Left colon (tissue), 2 donors: ENCODE measurements at regions not wholly inside any gene's neighbourhood (a gene's known extent, or its start where the extent isn't known, plus 50 kb on each side); places are given as distances from the start of the nearest gene placed in this dataset.

ENCODE experiments used
- ATAC-seq: fragments of 200-7000 bp; cut with Tn5 transposase; one replicate; pipeline ENCODE4 v1.9.1; 2020; ENCODE audit warnings: mild to moderate bottlenecking, moderate library complexity
- DNase-seq, 2 donors: peaks; one replicate each; pipeline ENCODE4 v3.0.0-alpha.2; 2020
- intact Hi-C, 2 donors: fragments of 100-400 bp; cut with DNase I in 1 of 2; cut with micrococcal nuclease in 1 of 2; formaldehyde crosslinking; loops; one replicate each; pipeline versions ENCODE4 v1.11.2 to v1.14.0; 2022; cut with DNase I, micrococcal nuclease
- donor health status: DM: no; HTN: no; CAD: no.
- donor health status: DM: yes; HTN: yes; CAD: no.

DNA sequence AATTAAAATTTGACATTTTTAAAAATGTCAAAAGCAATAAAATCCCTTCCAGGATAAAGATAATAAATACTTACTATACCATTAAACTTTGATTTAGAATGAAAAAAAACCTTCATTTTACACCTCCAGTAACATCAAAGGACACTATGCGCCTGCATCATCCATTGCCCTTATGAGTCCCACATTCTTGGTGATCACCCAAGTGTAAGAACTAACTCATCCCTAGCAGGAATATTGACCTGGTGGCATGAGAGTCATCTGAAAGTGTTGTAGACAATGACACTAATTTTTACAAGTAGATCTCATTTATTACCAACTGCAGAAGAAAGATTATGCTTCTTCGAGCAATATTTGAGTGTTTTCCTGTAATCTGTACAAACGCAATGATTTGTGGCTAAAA, 1128.9 kb downstream of the EFNB2 start:
- ATAC-seq, result no peak
- no peak for DNase-seq
- intact Hi-C loops, result no loop called here

DNA sequence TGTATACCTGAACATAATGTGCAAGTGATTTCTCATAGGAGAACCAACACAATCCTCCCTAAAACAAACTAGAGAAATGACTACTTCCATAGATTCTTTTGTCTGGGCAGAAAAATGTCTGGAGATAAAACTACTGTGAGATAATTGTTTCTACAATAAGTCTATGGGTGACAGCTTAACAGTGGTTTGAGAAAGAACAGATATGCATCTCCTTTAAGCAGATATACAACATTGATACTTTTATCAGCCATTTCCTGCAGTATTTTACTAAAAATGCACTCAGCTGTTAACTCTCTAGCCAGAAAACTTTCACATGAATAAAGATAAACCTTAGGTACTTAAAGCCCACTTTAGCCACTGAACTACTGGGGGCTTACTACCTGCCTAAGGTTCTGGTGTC, 1132.4 kb downstream of the EFNB2 start:
- no peak for DNase-seq
- intact Hi-C loops, result no loop called here
- no peak for ATAC-seq

DNA sequence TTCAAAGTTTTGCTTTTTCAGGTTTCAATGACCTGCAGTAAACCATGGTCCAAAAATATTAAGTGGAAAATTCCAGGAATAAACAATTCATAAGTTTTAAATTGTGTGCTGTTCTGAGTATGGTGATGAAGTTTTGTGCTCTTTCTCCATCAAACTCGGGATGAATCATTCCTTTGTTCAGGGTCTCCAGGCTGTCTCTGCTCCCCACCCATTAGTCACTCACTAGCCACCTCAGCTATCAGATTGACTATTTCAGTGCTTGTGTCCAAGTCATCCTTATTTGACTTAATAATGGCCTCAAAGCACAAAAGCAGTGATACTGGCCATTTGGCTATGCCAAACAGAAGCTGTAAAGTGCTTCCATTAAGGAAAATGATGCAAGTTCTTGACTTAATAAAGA, 1140.4 kb downstream of the EFNB2 start:
- no peak for DNase-seq
- ATAC-seq, result no peak
- intact Hi-C loops, result no loop called here

DNA sequence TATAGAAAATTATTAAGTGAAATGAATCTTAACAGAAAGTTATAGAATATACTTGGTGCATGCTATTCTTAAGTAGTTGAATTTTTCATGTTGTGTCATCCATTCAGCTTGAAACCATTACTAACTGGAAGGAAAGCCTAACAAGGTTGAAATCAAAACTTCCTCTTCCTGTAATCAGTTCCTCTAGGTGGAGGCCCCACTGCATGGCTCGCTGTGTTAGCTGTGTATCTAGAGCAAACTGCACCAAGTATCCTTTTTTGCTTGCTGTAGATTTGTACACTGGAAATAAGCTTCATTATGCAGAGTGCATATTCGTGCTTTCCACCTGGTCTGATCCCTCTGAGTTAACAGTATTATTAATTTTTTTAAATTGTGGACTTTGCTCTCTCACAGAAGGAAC, 1146.1 kb downstream of the EFNB2 start:
- DNase-seq, result no peak
- intact Hi-C loops, result no loop called here
- no peak for ATAC-seq

DNA sequence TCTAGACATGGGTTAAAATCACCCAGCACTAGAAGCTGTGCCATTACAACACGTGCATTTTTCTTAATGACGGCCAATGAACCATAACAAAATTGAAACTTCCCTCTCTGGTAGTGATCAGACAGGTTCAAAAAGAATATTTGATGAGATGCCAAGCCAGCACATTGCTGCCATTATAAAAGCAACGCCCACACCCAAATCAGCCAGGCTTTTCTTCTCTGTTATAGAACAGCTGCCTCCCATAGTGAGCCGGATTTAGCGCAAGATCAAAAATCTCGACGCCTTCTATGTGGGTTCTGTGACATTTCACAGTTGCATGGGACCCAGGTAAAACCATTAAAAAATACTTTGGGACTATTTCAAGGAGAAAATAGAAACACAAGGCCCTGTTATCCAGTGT, 1158.0 kb downstream of the EFNB2 start:
- intact Hi-C loops, result no loop called here
- no peak for DNase-seq
- ATAC-seq, result no peak

DNA sequence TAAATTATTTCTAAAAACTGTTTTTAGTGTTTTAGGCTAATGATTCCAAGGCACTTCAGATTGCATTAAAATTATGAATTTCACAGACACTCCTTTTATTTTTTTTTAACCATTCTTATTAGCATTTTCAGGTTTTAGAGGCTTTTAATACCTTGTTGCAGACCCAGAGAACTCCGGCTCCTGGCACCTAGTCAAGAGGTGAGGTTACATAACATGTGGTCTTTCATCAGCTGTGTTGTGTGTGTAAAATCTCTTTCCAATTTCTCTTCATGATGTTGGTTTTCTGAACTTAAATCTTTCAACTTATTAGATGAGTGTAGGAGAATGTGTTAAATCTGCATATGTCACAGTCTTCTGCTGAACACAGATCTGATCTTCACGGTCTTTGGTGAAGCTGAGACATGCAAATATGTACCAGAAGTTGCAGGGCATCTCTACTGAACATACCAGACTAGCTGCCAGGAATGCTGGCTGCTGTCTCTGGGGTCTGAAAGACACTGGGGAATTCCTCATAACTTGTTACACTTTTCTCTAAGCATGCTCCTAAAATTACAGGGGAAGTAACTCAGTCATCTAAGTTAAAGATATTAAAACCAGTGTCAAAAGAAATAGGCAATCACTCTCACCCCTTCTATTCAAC, 1165.3 kb downstream of the EFNB2 start:
- no peak for DNase-seq
- intact Hi-C loops, result no loop called here
- ATAC-seq, result no peak

DNA sequence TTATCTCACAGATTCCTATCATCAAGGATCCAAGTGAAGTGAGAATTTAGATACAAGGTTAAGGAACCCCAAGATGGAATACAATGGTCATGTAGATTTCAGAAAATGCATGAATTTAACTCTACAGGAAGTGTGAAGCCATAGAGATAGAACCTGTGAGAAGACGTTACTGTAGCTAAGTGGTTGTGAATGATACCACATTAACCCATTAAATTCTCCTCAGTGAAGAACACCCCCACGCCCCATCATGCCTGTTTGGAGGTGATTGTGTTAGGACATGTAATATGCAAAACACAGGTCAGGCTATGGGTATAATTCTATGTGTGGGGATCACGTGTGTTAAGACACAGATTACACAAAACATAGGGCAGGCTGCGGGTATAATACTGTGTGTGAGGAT, 1166.7 kb downstream of the EFNB2 start:
- intact Hi-C loops, result no loop called here
- DNase-seq, result no peak
- ATAC-seq, result no peak

DNA sequence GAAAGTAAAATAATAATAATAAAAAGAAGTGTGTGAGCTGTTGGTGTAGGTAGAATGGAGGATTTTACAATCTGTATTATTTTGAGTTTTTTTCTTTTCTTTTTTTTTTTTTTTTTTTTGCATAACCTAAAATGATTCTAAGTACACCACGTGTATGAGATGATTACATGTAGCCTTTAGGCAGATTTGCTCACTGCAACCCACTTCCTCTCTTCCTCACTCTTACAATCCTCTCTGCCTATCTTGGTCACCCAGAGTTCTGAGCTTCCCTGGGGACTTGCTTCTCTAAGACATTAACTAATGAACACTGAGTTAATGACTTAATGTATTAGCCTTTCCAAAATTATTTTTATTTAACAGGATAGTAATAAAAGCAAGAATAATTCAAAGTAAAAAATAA, 1169.6 kb downstream of the EFNB2 start:
- intact Hi-C loops, result no loop called here
- ATAC-seq, result no peak
- no peak for DNase-seq

DNA sequence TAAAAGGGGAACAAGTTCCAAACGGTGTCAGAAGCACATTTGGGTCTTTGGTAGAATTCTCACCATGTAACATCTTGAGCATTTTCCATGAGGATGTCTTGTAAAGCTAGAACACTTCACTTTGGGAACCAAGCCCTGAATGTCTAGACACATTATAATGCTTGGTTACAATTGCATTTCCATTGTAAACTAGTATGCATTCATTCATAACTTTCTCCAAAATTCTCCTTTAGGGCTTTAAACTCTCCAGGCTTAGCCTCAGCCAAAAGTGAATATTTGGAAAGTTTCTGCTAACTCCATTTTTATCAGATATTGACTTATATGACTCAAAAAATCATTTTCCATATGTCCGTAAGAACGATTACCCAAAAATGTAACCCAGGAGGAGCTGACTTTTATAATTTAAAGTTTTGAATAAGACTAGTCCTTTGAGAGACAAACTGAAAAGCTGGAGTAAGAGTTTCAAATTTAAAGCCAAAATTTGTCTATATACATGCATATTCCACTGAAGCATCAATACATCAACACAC, 1170.4 kb downstream of the EFNB2 start:
- ATAC-seq (no peak), DNase-seq (no peak)

DNA sequence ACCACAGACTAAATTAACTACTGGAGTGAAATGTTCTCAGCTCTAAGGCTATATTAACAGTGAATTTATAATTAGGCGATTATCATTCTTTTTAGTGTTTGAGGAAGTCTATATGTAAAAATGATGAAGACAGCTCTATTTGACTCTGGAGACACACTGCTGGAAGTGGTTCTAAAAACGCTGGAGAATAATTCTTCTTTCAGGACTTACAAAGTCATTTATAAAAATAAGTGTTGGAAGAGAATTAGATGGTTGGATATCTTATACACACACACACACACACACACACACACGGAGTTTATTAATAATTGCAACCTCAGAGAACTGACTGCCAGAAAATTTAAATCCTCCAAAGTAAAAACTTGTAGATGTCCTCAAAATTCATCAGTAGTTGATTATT, 1171.3 kb downstream of the EFNB2 start:
- DNase-seq, result no peak
- ATAC-seq, result no peak

More for the DNA sequence above, 1170.4 kb downstream of the EFNB2 start:
- intact Hi-C loops, result no loop called here

DNA sequence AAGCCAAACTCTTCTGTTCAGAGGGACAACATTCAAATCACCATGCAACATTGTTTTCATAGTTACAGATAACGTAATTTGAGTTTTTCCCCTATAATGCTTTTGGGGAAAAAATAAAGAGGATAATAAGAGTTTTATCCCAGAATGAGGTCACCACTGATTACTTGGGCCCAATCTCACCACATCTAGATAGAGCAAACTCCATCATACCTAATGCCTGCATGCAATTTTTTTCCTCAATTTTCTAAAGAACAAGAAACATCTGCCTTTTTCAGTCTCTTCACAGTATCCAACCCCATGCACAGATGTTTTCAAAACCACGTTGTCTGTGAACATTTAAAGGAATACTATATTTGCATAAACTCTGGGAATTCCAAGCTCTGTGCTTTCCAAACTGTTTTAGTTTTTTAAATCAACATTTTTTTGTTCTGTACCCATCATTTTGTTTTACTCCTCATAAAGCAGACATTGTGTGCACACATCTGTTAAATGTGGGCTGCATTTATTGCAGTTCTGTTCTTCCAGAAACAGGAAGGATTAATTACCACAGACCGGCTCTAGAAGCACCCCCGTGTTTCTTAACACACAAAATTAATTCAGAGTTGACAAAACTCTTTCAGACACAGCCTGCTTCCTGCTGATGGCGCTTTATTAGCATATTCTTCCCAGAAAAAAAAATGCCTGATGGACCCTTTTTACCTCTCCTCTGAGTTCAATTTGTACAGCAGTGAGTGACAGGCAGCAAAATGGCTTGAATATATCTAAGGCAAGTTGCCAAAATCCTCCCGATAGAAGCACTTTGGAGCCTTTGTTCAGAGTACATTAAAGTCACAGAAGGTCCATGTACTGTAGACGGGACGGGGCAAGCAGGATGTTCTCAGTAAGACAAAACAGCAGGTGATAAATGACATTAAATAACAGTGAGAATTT, 1171.9 kb downstream of the EFNB2 start:
- DNase-seq (no peak), ATAC-seq (no peak)
- intact Hi-C loops, result no loop called here

More for the DNA sequence above, 1171.3 kb downstream of the EFNB2 start:
- intact Hi-C loops, result no loop called here

DNA sequence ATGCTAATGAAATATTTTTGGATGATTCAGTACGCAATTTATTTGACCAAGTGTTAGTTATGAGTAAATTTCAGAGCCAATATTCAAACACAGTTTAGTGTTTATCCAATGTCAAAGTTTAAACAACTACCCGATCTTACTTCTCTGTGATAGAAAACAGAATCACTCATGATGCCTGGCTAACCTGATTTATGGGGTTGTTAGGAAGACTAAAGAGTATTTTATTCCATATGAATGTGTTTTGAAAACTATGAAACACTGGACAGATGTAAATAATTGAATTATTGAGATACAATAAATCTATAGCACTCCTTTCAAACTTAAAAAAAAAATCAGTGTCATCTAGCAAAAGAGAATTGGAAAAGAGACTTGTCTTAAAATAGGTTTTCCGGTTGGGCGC, 1181.8 kb downstream of the EFNB2 start:
- intact Hi-C loops, result no loop called here
- DNase-seq, result no peak
- ATAC-seq, result no peak

DNA sequence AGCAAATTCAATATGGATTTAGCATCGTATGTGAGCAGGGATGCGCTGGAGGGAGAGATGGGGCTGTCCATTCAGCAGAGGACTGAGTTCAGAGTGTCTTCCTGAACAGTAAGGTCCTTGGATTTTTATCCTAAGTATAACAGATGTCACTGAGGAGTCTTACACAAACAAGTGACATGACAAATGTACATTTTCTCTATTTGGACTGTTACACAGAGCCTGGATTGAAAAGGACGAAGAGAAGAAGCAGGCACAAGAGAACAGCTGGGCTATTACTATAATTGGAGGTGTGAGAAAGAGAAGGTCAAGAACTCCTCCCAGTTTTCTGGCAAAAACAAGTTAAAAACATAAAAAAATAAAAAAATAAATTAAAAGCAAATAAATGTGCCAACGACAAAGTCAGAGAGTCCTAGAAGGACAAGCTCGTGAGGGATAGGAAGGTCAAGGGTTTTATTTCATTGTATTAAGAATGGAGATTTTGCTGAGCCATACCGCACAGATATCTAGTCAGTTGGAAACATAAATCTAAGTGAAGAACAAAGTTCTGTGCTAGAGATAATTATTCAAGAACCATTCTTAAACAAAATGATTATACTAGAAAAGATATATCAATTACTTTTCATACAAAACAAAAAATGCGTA, 1186.3 kb downstream of the EFNB2 start:
- no peak for DNase-seq
- no peak for ATAC-seq
- intact Hi-C loops, result no loop called here

DNA sequence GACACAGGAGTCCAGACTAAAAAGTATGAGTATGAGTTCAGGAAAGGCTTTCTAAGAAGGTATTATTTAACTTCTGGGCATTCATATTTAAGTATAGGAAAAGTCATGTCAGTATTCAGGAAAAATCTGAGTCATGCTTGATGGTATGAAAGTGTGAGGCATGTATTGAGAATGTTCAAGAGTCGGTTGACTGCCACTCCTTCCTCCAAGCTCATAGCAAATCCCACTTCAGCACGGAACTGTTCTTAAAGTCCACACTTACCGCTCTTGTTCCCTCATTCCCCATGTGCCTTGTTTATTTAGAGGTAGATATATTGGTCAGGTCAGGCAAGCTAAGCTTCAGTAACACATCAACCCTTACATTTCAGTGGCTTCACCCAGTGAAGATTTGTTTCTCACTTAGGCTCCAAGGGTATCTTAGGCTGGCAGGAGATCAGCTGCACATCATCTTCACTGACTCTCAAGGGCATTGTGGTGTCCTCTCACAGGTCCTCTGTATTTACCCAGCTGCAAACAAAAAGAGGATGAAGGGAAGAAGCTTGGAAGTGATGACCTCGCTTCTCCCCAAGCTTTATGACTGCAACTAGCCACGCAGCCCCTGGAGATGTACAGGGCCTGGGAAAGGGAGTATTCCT, 1189.2 kb downstream of the EFNB2 start:
- no peak for DNase-seq
- intact Hi-C loops, result no loop called here
- no peak for ATAC-seq

DNA sequence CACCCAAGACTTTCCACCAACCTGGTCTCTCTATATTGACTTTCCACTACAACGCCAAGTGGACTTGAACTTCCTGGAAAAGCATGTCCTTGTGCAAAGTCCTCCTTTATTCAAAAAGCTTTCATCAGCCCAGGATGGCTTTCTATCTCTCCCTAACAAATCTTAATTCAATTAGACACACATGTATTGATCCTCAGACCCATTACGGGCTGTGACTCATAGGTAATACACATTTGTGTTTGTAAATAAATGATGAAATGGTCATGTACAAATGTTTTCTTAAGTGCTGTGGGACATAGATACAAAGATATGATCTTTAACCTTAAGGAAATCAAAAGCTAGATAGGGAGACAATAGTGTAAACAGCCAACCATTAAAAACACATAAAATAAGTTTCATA, 1189.7 kb downstream of the EFNB2 start:
- intact Hi-C loops, result no loop called here
- ATAC-seq (no peak), DNase-seq (no peak)

DNA sequence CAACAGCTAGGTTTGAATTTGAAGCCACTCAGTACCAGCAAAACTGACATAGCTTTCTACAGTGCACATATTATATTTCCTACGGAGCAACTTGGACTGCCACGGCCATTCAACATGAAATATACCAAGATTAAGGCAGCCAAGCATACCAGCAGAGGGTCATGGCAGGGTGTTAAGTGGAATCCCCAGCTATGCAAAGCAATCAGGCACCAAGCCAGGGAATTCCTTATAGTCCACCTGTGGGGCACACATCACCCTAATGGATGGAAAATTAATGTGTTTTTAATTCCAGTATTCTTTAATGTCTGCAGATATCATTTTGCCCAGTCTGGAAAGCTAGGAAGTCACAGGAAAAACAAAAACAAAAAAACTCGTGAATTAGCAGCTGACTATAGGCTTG, 1190.3 kb downstream of the EFNB2 start:
- intact Hi-C loops, result no loop called here
- DNase-seq, result no peak
- ATAC-seq, result no peak

DNA sequence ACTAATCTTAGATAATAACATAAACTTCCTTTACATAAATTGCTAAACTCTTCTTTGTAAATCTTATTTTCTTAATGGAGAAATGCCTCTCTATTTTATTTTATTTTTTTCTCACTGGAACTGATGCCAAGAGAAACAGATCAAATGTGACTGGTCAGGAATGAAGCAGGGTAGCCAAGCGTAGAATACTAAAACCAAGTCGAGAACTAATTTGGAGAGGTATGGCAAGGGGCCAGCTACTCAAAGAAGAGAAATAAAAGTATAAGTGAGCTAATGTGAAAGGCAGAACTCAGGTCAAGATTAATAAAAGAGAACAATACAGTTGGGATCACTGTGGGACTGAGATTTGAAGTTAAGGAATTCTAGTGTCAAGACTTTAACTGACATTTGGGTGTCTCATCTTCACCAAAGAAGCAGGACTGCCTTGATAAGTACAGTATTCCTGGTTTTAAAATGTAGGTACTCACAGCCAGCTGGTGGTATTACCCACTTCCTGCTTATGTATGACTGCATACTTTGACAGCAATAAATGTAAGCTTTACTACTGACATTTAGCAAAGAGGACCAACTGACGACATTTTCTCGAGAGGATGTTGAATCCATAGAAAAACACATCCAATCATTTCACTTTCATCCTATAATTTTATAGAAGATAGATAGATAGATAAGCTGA, 1192.2 kb downstream of the EFNB2 start:
- no peak for DNase-seq
- intact Hi-C loops, result no loop called here
- ATAC-seq, result no peak

DNA sequence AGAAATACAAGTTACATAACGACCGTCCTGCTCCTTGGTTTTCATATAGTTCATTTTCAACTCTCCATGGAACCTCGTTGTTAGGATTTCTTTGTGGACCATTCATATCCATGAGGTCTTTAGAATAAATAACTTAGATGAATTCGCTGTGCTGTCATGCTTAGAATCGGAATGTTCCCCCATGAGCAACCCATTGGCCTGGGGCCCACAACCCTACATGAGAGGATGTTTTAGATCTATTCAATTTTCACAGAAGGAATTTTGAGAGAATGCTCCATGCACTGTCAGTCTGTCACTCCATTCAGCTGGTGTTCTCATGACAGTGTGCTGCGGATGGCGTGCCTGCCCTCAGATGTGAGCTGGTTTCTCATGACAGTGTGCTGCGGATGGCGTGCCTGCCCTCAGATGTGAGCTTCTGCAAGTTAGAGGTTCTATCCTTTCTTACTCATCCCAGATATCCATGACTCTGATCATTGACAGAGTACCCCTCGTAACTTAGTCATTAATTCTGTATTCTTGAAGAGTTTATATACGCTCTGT, 1193.1 kb downstream of the EFNB2 start:
- ATAC-seq, result no peak
- intact Hi-C loops, result no loop called here
- no peak for DNase-seq

DNA sequence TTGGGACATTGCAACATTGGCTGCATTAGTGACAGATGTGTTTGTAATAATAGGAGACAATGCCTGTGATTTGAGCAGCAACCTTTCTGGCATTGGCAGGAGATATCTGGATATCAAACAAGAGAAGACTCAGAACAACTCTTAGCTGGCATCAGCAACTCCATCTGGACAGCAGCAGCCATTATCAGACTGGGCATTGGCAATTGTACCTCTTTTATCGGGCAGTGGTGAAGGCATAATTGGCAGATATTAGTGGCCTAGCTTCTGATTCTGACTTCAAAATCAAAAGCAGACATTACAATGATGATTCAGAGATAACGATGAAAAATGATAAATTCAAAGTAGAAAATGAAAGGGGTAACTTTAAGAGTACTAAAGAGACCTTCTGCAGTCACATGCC, 1193.7 kb downstream of the EFNB2 start:
- ATAC-seq (no peak), DNase-seq (no peak)
- intact Hi-C loops, result no loop called here
